AG04450 (cell line): ENCODE measurements at regions not wholly inside any gene's neighbourhood (a gene's known extent, or its start where the extent isn't known, plus 50 kb on each side); places are given as distances from the start of the nearest gene placed in this dataset.

Source experiments
- CTCF ChIA-PET: fragments of 300-600, 350-600 bp; formaldehyde crosslinking; extraction: SDS; loops from one replicate; lab custom pipeline; 2022; ENCODE audit warnings: antibody characterized with exemption, inconsistent platforms; lab: Charles Lee
- POLR2A ChIA-PET: fragments of 350-600 bp; formaldehyde crosslinking; extraction: SDS; loops from one replicate; lab custom pipeline; 2021; ENCODE audit warnings: antibody characterized with exemption, inconsistent platforms; lab: Yijun Ruan, JAX
- DNase-seq: peaks from one replicate; pipeline ENCODE4 v3.0.0-alpha.2; 2011; ENCODE audit warnings: low read depth, low spot score
- H3K27ac ChIP-seq: one replicate; pipeline ENCODE4 v1.5.1; 2012; ENCODE audit warnings: low read depth, low read length, control low read depth
- H3K27me3 ChIP-seq: one replicate; pipeline ENCODE4 v1.6.0; 2012; ENCODE audit warnings: low read length; ENCODE audit not compliant: control insufficient read depth, insufficient read depth
- H3K4me3 ChIP-seq: 2 replicates; pipeline ENCODE4 v1.5.1; 2011; ENCODE audit warnings: mild to moderate bottlenecking, low read depth, low read length, control low read depth
- H3K9me3 ChIP-seq: 2 replicates; pipeline ENCODE4 v1.5.1; 2012; ENCODE audit warnings: low read length; ENCODE audit not compliant: control insufficient read depth, insufficient read depth
- CTCF ChIP-seq: IDR thresholded peaks from 2 replicates; pipeline ENCODE4 v1.5.1; 2011; ENCODE audit warnings: low read depth, low read length, control low read depth, inconsistent platforms

DNA sequence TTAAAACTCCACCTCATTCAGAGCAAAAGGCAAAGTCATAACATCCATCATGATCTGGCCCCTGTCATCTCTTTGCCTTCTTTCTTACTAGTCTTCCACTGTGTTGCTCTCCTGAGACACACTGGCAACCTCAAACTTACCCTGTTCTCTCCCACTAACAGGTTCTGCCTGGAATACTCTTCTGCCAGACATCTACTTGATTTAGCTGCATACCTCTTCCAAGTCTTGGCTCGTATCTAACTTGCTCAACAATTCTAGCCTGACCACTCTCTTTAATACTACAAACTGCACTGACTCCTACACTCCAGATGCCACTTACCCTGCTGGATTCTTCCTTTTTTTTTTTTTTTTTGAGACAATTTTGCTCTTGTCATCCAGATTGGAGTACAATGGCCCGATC lies 167.0 kb upstream of the MTPN start:
- CTCF ChIA-PET, result no interaction called here
- H3K27ac ChIP-seq, result no peak overlapping the region
- POLR2A ChIA-PET, result no interaction called here
- no peak for DNase-seq
- no peak overlapping the region for H3K4me3 ChIP-seq
- no peaks in the 10 kb centered on the region for H3K27me3 ChIP-seq
- TF ChIP-seq CTCF, result no peak
- H3K9me3 ChIP-seq, result no peaks in the 10 kb centered on the region

- no peak overlapping the region for H3K4me3 ChIP-seq
- ChIA-PET POLR2A (interaction anchor here (0.5 kb wide), 1 partner anchor 1412 kb away, joined by 6 read pairs; no protein-coding TSS in a partner anchor), CTCF (no interaction called here)
- no peak overlapping the region for H3K27ac ChIP-seq
- no peak for TF ChIP-seq CTCF
- no peaks in the 10 kb centered on the region for H3K9me3 ChIP-seq
- no peak for DNase-seq
- no peaks in the 10 kb centered on the region for H3K27me3 ChIP-seq
Measured at GRCh38 chr7:136143271-136143670, 166.1 kb upstream of the MTPN start.

- CTCF ChIA-PET, result no interaction called here
- POLR2A ChIA-PET, result interaction anchor here (0.5 kb wide), 1 partner anchor 1412 kb away, joined by 6 read pairs; no protein-coding TSS in a partner anchor
- no peak overlapping the region for H3K4me3 ChIP-seq
- H3K27ac ChIP-seq, result no peak overlapping the region
- no peak for DNase-seq
- H3K27me3 ChIP-seq, result no peaks in the 10 kb centered on the region
- H3K9me3 ChIP-seq, result no peaks in the 10 kb centered on the region
- no peak for TF ChIP-seq CTCF
Measured at GRCh38 chr7:136142583-136142982, 165.4 kb upstream of the MTPN start.

DNA sequence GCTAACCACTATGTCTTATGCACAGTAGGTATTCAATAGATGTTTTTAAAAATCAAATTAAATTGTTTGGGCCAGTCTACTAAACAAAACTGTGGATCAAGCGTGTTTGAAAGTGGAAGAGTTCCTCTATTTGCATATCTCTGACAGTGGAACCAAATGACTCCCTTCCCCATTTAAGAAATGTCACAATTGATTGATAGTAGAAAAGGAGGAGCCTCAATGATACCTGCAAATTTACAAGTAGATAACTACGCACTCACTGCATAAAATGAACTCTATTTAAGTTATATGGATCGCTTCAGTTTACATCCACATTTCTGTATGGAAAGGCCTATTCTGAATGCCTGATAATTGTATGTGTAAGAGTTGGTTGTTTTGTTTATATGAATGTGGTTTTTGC lies 163.3 kb upstream of the MTPN start:
- H3K27ac ChIP-seq, result no peak overlapping the region
- H3K4me3 ChIP-seq, result no peak overlapping the region
- no peaks in the 10 kb centered on the region for H3K9me3 ChIP-seq
- ChIA-PET POLR2A (no interaction called here), CTCF (interaction anchor here (1.4 kb wide), 1 partner anchor 25 kb away, joined by 10 read pairs; no protein-coding TSS in a partner anchor)
- TF ChIP-seq CTCF, result no peak
- H3K27me3 ChIP-seq, result no peaks in the 10 kb centered on the region
- DNase-seq, result no peak

GRCh38 chr7:136139417-136139816 lies 162.3 kb upstream of the MTPN start:
- H3K9me3 ChIP-seq, result no peaks in the 10 kb centered on the region
- TF ChIP-seq CTCF, result no peak
- ChIA-PET POLR2A (no interaction called here), CTCF (interaction anchor here (1.4 kb wide), 1 partner anchor 24 kb away, joined by 10 read pairs; no protein-coding TSS in a partner anchor)
- no peak for DNase-seq
- H3K27me3 ChIP-seq, result no peaks in the 10 kb centered on the region
- H3K4me3 ChIP-seq, result no peak overlapping the region
- H3K27ac ChIP-seq, result no peak overlapping the region
